Nephron progenitor cell (in vitro differentiated cells): ENCODE measurements at regions not wholly inside any gene's neighbourhood (a gene's known extent, or its start where the extent isn't known, plus 50 kb on each side); places are given as distances from the start of the nearest gene placed in this dataset.

Experiments
- DNase-seq: peaks from one replicate; pipeline ENCODE4 v3.0.0; 2021
- H3K27ac Mint-ChIP-seq: 2 replicates; pipeline ENCODE4 v1.8.0; 2021; ENCODE audit warnings: mild to moderate bottlenecking, moderate library complexity, mixed read lengths
- H3K27me3 Mint-ChIP-seq: 2 replicates; pipeline ENCODE4 v1.8.0; 2021; ENCODE audit warnings: mild to moderate bottlenecking, low read depth, mixed read lengths; ENCODE audit not compliant: poor library complexity
- H3K36me3 Mint-ChIP-seq: 2 replicates; pipeline ENCODE4 v1.8.0; 2021; ENCODE audit warnings: low read depth, mixed read lengths
- H3K4me1 Mint-ChIP-seq: 2 replicates; pipeline ENCODE4 v1.8.0; 2021; ENCODE audit warnings: mixed read lengths
- H3K4me3 Mint-ChIP-seq: 2 replicates; pipeline ENCODE4 v1.8.0; 2021; ENCODE audit warnings: mild to moderate bottlenecking, moderate library complexity, mixed read lengths
- H3K9me3 Mint-ChIP-seq: 2 replicates; pipeline ENCODE4 v1.8.0; 2021; ENCODE audit warnings: mild to moderate bottlenecking, moderate library complexity, mixed read lengths
- TF ChIP-seq, protein P1 (sequence below): fragments of 200-600 bp; sonication (generic); IDR thresholded peaks from 2 replicates; pipeline ENCODE4 v1.5.0; 2021; ENCODE audit warnings: antibody characterized with exemption

DNA sequence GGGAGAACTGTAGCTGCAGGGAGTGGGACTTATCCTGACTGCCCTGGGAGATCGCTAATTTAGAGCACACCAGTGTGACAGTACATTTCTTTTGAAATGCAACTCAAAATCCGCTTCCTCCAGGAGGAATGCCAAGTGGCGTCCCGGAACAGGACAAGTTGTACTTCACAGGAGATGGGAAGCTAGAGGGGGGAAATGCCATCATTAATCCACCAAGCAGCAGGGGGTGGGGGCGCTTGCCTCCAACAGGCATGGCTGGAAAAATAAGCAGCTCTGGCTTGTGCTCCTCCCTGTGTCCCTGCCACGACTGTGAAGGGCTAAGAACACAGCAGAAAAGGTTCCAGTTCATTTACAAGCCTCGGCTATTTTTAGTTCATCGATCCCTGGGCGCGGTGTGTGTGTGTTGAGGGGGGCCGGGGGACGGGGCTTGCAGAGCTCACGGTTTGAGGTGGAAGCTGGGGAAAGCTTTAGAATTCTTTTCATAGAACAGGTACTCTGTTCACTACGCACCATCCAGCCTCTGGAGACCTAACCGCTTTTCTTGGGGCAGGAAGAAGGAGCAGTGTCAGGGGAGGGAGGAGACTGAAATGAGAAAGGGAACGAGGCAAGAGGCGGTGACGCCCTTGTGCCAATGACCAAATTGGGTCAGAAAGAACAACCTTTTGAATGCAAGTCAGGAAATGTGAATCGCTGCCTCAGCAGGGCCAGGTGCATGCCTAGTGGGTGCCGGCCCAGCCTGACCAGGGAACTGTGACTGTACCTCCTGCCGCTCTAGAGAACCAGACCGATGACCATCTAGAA, 51.8 kb upstream of the DGKG start:
- peak overlapping the region; percentile 20 for H3K27ac Mint-ChIP-seq
- H3K27me3 Mint-ChIP-seq: peaks cover 43% of the 10 kb centered on the region
- TF ChIP-seq, protein P1, sequence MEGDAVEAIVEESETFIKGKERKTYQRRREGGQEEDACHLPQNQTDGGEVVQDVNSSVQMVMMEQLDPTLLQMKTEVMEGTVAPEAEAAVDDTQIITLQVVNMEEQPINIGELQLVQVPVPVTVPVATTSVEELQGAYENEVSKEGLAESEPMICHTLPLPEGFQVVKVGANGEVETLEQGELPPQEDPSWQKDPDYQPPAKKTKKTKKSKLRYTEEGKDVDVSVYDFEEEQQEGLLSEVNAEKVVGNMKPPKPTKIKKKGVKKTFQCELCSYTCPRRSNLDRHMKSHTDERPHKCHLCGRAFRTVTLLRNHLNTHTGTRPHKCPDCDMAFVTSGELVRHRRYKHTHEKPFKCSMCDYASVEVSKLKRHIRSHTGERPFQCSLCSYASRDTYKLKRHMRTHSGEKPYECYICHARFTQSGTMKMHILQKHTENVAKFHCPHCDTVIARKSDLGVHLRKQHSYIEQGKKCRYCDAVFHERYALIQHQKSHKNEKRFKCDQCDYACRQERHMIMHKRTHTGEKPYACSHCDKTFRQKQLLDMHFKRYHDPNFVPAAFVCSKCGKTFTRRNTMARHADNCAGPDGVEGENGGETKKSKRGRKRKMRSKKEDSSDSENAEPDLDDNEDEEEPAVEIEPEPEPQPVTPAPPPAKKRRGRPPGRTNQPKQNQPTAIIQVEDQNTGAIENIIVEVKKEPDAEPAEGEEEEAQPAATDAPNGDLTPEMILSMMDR: no peak
- peak overlapping the region; percentile 81 for H3K4me3 Mint-ChIP-seq
- DNase-seq: peak; percentile 48
- no peaks in the 10 kb centered on the region for H3K36me3 Mint-ChIP-seq
- no peaks in the 10 kb centered on the region for H3K9me3 Mint-ChIP-seq
- H3K4me1 Mint-ChIP-seq: peaks cover 32% of the 10 kb centered on the region

DNA sequence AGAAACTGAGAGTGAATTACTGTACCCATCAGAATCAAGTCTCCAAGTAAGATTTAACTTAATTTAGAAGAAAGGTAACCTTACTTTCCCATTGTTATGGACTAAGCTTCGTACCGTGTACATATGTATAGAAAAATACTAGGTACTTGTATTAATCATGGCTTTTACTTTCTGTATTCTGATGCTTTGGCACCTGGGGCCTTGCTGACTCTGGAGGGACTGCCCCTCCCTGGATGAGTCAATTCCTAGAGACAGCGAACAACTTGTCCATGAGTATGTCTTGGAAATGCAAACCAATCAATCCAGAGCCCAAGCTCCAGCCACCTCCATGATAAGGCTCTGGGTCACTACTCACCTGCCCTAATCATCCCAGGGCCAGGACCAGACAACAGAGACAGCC, 50.0 kb upstream of the DGKG start:
- H3K27me3 Mint-ChIP-seq: peaks cover 38% of the 10 kb centered on the region
- no peak overlapping the region for H3K27ac Mint-ChIP-seq
- no peak for DNase-seq
- H3K9me3 Mint-ChIP-seq: no peaks in the 10 kb centered on the region
- TF ChIP-seq, protein P1: no peak
- no peak overlapping the region for H3K4me3 Mint-ChIP-seq
- H3K36me3 Mint-ChIP-seq: no peaks in the 10 kb centered on the region
- H3K4me1 Mint-ChIP-seq: peaks cover 25% of the 10 kb centered on the region
